HL-60/S4 treated with phorbol 12-myristate 13-acetate at 8.2 ng/mL for 4 days and 3 days (cell line): ENCODE measurements at regions not wholly inside any gene's neighbourhood (a gene's known extent, or its start where the extent isn't known, plus 50 kb on each side); places are given as distances from the start of the nearest gene placed in this dataset.

Experiments used
- in situ Hi-C: fragments of 300-500 bp; cut with MboI; formaldehyde crosslinking; loops from 2 replicates; pipeline ENCODE4 v1.15.0; 2022; ENCODE audit warnings: low sequenced_read_pairs

- in situ Hi-C loops: no loop called here
Observed at GRCh38 chr2:129882476-129882875, 97.0 kb upstream of the RAB6C start.

GRCh38 chr2:129883121-129883520 is 96.3 kb upstream of the RAB6C start:
- in situ Hi-C loops: no loop called here

GRCh38 chr2:129884221-129884786 is 95.2 kb upstream of the RAB6C start:
- in situ Hi-C loops: no loop called here

- in situ Hi-C loops: no loop called here
Observed at GRCh38 chr2:129885735-129886134, 93.7 kb upstream of the RAB6C start.

GRCh38 chr2:129887688-129888266 is 91.7 kb upstream of the RAB6C start:
- in situ Hi-C loops: no loop called here

DNA sequence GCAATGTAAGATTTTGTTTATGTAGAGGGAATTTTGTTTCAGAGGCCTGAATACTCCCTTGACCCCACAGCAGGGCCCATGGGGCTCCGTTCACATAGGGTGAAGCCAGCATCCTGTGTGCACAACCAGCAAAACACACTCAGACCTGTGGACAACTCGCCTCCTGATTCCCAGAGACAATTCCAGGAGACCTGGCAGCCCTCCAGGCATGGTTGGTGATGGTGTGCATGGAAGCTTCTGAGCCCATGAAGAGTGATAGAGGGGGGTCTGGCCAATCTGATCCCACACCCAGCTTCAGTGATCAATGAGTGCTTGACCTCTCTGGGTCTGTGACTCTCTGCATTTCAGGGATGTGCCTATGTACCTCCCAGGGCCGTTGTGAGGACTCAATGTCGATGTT is 91.0 kb upstream of the RAB6C start:
- in situ Hi-C loops: no loop called here

DNA sequence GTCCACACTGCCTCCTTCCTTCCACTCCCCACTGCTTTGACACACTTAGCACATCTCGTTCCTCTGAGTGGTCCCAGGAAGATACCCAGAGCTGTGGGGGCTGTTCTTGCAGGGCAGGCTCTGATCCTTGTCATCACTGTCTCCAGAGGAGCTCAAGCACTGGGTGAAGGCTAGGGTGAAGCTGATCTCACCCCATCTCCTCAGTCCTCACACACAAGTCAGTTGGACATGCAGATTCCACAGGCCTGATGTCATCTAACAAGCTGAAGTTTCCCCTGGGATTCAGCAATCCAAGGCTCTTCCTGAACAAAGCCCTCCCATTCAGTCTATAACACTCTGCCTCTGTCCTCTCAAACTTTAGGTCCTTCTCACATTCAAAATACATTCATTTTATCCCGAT is 90.6 kb upstream of the RAB6C start:
- in situ Hi-C loops: no loop called here

DNA sequence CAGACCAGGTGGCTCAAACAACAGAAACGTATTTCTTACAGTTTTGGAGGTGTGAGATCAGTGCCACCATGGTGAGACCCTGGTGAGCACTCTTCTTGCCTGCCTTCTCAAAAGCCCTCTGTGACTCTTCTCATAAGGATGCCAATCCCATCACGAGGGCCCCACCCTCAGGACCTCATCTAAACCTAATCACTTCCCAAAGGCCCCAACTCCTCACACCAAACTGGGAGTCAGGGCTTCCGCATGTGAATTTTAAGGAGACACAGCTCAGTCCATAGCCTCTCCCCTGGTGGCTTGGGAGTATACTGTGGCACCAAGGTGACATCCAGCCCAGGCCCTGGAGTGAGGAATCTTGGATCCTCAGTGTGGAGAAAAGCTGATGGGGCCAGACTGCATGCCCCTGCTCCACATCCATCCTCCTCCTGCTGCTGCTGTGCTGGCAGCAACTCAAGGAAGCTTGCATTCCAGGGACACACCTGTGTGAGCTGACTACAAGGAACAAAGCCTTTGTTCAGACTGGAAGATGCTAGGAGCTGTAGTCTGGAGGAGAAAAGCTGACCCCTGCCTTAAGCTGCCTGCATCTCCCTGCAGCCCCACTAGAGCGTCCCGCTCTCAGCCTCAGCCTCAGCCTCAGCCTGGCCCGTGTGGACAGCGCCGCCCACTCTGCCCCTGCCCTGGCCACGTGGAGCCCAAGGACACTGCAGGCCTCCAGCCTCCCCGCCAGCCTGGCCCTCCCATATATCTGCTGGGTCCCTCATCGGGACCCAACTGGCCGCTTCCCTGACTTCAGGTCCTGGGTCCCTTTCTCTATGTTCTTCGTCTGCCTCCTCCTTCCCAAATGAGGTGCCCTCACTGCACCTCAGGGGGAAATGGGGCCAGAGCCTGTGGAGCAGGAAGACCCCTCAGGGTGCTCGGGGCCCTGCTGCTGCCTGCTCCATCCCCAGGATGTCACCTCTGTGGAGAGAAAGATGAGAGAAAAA is 87.8 kb upstream of the RAB6C start:
- in situ Hi-C loops: no loop called here

GRCh38 chr2:129892360-129892759 is 87.1 kb upstream of the RAB6C start:
- in situ Hi-C loops: no loop called here

- in situ Hi-C loops: no loop called here
Observed at GRCh38 chr2:129892773-129893172, 86.7 kb upstream of the RAB6C start.

DNA sequence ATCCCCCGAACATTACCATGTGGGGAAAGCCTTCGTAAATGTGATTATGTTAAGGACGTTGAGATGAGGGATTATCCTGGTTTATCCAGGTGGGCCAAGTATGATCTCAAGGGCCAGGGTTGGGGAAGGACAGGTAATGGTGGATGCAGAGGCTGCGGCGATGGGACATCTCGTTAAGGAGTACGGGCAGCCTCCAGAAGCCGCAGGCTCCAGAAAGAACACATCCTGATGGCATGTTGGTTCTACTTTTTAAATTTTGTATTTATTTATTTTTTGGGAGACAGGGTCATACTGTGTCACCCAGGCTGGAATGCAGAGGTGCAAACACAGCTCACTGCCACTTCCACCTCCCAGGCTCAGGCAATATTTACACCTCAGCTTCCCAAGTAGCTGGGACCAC is 86.2 kb upstream of the RAB6C start:
- in situ Hi-C loops: no loop called here

DNA sequence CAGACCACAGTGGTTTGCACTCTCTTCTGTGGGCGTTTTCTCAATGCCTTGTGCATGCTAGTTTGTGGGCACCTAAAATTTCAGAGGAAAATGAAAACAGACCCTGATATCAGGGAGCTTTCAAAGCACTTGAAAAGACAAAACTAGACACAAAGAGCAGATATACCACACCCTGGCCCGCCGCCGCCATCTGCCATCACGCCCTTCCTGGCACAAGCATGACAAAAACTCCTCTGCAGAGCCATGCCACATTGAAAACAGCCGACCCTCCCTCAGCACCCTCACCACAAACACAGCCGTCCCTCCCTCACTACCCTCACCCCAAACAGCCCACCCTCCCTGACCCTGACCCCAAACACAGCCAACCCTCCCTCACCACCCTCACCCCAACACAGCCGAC is 84.8 kb upstream of the RAB6C start:
- in situ Hi-C loops: no loop called here

DNA sequence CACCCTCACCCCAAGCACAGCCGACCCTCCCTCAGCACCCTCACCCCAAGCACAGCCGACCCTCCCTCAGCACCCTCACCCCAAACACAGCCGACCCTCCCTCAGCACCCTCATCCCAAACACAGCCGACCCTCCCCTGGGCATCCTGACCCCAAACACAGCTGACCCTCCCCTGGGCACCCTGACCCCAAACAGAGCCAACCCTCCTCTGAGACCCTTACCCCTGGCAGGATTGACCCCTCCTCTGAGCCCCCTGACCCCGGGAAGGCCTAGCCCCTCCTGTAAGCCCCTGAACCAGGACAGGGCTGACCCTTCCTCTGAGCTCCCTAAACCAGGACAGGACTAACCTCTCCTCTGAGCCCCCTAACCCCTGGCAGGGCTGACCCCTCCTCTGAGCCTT is 84.4 kb upstream of the RAB6C start:
- in situ Hi-C loops: no loop called here

- in situ Hi-C loops: no loop called here
Observed at GRCh38 chr2:129895526-129896082, 83.9 kb upstream of the RAB6C start.

DNA sequence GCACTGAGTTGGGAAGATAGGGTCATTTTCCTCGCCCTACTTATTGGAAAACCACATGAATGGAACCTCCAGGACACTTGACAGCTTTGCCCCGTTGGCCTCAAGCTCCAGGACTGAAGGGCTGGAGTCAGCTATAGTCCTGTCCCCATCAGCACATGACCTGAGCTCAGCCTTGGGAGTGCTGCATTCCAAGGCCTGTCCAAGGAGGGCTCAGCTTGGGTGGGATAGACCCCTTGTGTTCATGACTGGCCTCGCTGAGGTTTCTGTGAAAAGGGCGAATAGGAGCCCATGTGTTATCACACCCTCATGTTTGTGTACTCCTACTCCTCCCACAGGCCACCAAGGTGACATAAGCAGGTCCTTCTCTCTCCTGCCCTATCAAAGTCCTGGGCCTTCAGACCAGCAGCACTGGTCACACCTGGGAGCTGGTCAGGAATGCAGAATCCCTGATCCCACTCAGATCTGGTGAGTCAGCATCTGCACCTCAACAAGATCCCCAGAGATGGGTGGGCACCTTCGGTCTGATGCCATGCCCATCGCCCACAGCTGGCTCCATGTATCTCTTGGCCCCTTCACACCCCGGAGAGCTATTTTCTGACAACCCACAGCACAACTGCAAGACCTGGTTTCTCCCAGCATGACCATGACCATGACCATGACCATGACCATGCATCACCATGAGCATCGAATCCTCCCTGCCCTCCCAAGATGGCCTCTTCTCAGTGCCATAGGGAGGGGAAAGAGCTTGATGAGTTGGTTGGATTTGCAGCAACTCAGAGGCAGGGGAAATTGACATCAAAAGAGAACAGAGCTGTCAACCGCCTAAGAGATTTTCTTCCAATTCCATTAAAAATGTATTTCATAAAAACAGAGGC is 83.0 kb upstream of the RAB6C start:
- in situ Hi-C loops: no loop called here

DNA sequence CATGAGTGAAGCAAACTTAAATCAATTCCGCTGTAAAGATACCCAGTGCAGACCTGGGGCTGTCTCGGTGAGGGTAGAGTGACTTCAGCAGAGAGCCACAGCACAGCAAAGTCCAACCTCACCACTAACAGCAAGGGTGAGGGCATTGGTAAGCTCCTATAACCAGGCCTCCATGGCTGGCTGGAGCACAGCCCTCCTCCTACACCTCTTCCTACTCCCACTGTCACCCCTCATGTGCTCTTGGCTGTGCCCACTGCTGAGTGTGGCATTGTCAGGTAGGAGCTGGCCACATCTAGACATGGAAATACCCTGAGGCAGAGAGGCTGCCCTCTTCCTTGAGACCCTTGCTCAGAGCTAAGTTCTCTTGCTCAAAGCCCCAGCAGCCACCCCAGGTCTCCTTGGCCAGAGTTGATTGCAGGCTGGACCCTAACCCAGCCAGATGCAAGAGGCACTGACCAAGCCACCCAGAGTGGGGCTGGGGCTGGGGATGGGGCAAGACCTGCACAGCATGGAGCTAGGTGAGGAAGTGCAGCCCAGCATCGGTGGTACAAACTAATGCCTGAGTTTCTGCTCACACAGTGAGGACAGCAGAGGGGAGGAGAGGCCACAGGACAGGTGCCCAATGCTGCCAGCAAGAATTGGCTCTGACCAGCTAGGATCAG is 77.6 kb upstream of the RAB6C start:
- in situ Hi-C loops: no loop called here

GRCh38 chr2:129902731-129903585 is 76.5 kb upstream of the RAB6C start:
- in situ Hi-C loops: no loop called here

- in situ Hi-C loops: no loop called here
Observed at GRCh38 chr2:129903586-129904425, 75.7 kb upstream of the RAB6C start.
